Lung (tissue), 11 donors: ENCODE measurements at regions not wholly inside any gene's neighbourhood (a gene's known extent, or its start where the extent isn't known, plus 50 kb on each side); places are given as distances from the start of the nearest gene placed in this dataset.

ENCODE experiments used
- ATAC-seq: fragments of 200-7000 bp; cut with Tn5 transposase; one replicate; pipeline ENCODE4 v1.9.1; 2020; ENCODE audit warnings: moderate number of reproducible peaks; ENCODE audit not compliant: insufficient read depth, low FRiP score
- DNase-seq, 3 donors: peaks; one replicate each; pipeline ENCODE4 v3.0.0-alpha.2; 2013 to 2017
- H3K27ac ChIP-seq, 2 donors: one replicate each; pipeline ENCODE4 v1.5.1; 2013; ENCODE audit warnings: mild to moderate bottlenecking in 2 of 2, moderate library complexity in 2 of 2, control low read depth in 1 of 2, inconsistent platforms in 1 of 2, low read depth in 1 of 2, low read length in 1 of 2
- H3K27me3 ChIP-seq, 3 donors: one replicate each; pipeline ENCODE4 v1.5.1; 2013; ENCODE audit warnings: low read length in 2 of 3; ENCODE audit not compliant: control insufficient read depth in 3 of 3, insufficient read depth in 3 of 3
- H3K36me3 ChIP-seq, 4 donors: one replicate each; pipeline ENCODE4 v1.5.1; 2013; ENCODE audit warnings: low read length in 4 of 4, mild to moderate bottlenecking in 1 of 4, moderate library complexity in 1 of 4; ENCODE audit not compliant: control insufficient read depth in 4 of 4, insufficient read depth in 4 of 4
- H3K4me1 ChIP-seq, 5 donors: one replicate each; pipeline ENCODE4 v1.5.1; 2013; ENCODE audit warnings: low read length in 5 of 5, mild to moderate bottlenecking in 2 of 5, moderate library complexity in 1 of 5; ENCODE audit not compliant: control insufficient read depth in 5 of 5, insufficient read depth in 5 of 5
- H3K4me3 ChIP-seq: one replicate; pipeline ENCODE4 v1.5.1; 2013; ENCODE audit warnings: mild to moderate bottlenecking, control low read depth, moderate library complexity
- H3K9ac ChIP-seq, 2 donors: one replicate each; pipeline ENCODE4 v1.5.1; 2013; ENCODE audit warnings: low read length in 2 of 2, control low read depth in 1 of 2; ENCODE audit not compliant: insufficient read depth in 1 of 2
- H3K9me3 ChIP-seq, 4 donors: one replicate each; pipeline ENCODE4 v1.5.1; 2013; ENCODE audit warnings: low read length in 3 of 4, mild to moderate bottlenecking in 1 of 4, moderate library complexity in 1 of 4; ENCODE audit not compliant: control insufficient read depth in 4 of 4, insufficient read depth in 3 of 4
- whole genome bisulfite sequencing, 2 donors: extraction: QIAGEN DNeasy Blood & Tissue Kit; methylation state at CpG; one replicate each; pipeline ENCODE4 v1.1.7; 2013; 5-methylcytosine and 5-hydroxymethylcytosine counted together
- TF ChIP-seq, protein P1 (sequence below): IDR thresholded peaks from 2 replicates; pipeline ENCODE4 v1.5.1; 2012; ENCODE audit warnings: mild to moderate bottlenecking; ENCODE audit errors: control extremely low read depth, extremely low read depth
- donor health status: control.
- donor health status: control.
- donor health status: Bipolar disorder and iron deficiency.
- donor health status: healthy.
- donor health status: DM: yes; HTN: yes; CAD: no.

- TF ChIP-seq, protein P1, sequence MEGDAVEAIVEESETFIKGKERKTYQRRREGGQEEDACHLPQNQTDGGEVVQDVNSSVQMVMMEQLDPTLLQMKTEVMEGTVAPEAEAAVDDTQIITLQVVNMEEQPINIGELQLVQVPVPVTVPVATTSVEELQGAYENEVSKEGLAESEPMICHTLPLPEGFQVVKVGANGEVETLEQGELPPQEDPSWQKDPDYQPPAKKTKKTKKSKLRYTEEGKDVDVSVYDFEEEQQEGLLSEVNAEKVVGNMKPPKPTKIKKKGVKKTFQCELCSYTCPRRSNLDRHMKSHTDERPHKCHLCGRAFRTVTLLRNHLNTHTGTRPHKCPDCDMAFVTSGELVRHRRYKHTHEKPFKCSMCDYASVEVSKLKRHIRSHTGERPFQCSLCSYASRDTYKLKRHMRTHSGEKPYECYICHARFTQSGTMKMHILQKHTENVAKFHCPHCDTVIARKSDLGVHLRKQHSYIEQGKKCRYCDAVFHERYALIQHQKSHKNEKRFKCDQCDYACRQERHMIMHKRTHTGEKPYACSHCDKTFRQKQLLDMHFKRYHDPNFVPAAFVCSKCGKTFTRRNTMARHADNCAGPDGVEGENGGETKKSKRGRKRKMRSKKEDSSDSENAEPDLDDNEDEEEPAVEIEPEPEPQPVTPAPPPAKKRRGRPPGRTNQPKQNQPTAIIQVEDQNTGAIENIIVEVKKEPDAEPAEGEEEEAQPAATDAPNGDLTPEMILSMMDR = no peak
- H3K27me3 ChIP-seq = no peaks in the 10 kb centered on the region
- H3K4me3 ChIP-seq = no peak overlapping the region
- peaks cover 0 to 3% (median 0%) of the 10 kb centered on the region in 5 donors for H3K4me1 ChIP-seq
- H3K9me3 ChIP-seq = no peaks in the 10 kb centered on the region
- H3K9ac ChIP-seq = no peak overlapping the region
- no peak for DNase-seq
- no peak for ATAC-seq
- 38 to 62% methylated on average over 3 of the region's 3 CpGs for WGBS, 2 donors
- peaks cover 0 to 2% (median 0%) of the 10 kb centered on the region in 4 donors for H3K36me3 ChIP-seq
- no peak overlapping the region for H3K27ac ChIP-seq
Observed at GRCh38 chr14:35201066-35201465, 78.7 kb downstream of the PRORP start.

DNA sequence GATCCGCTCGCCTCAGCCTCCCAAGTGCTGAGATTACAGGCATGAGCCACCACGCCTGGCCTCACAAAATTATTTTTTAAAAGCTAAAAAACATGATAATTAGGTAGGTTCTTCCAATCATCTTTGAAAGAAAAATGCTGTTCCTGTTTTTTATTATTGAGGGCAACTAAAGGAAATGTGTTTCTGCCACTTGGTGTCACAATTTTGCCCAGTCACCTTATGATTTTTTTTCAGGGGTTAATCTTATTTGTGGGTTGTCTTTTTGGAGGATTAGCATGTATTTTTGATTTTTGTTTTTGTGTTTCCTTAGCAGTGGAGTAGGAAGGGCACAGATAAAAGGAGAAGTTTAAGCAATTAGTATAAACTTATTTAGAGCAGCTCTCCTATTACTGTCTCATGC is 79.8 kb downstream of the PRORP start:
- ATAC-seq = no peak
- Histone ChIP-seq H3K9me3 (no peaks in the 10 kb centered on the region), H3K9ac (no peak overlapping the region), H3K4me3 (no peak overlapping the region), H3K27me3 (no peaks in the 10 kb centered on the region), H3K36me3 (peaks cover 0 to 2% (median 0%) of the 10 kb centered on the region in 4 donors), H3K4me1 (no peaks in the 10 kb centered on the region), H3K27ac (no peak overlapping the region)
- no peak for DNase-seq
- TF ChIP-seq, protein P1 = no peak
- 83 to 97% methylated on average over 3 of the region's 3 CpGs for WGBS, 2 donors

DNA sequence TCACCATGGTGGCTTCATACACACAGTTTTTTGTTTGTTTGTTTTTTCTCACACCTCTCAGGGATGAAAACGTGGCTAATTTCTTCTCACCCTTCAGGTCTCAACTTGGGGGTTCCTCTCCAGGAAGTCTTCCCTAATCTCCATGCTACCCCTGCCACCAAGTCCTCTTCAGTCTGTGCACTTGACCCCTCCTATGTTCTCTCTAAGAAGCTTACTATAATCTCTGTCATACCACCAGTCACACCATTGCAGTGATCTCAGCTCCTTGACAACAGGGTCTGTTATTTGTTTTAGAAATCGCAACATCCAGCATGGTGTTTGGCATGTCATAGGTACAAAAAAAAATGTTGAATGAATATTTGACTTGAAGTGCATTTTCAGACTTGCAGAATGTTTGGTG is 83.4 kb downstream of the PRORP start:
- Histone ChIP-seq H3K36me3 (peaks cover 0 to 2% (median 0%) of the 10 kb centered on the region in 4 donors), H3K27ac (peak overlapping the region in 1 of 2 donors; percentile 53), H3K27me3 (no peaks in the 10 kb centered on the region), H3K4me1 (no peaks in the 10 kb centered on the region), H3K9ac (no peak overlapping the region), H3K9me3 (no peaks in the 10 kb centered on the region), H3K4me3 (no peak overlapping the region)
- TF ChIP-seq, protein P1 = no peak
- WGBS, 2 donors = 71 to 77% methylated on average over 2 of the region's 2 CpGs
- DNase-seq = no peak
- ATAC-seq = no peak

DNA sequence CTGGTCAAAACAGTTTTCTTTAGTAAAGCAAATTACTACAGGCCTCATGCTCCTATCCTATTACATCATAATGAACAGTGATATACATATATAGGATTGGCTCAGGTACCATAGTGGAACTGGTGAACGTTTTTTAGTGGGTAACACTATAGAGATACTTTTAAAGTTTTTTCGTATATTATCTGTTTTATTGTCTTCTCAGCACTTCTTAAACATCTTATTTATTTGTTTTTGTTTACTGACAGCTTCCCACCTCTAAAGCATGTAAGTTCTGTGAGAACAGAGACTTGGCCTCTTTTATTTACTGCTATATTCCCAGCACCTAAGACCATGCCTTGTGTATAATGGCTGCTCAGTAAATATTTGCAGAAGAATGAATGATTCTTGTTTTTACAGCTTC is 81.1 kb upstream of the PSMA6 start:
- Histone ChIP-seq H3K4me1 (peaks cover 0 to 5% (median 0%) of the 10 kb centered on the region in 5 donors), H3K27me3 (no peaks in the 10 kb centered on the region), H3K4me3 (no peak overlapping the region), H3K9me3 (no peaks in the 10 kb centered on the region), H3K27ac (no peak overlapping the region), H3K9ac (no peak overlapping the region), H3K36me3 (no peaks in the 10 kb centered on the region)
- WGBS, 2 donors = 92 to 95% methylated on average over 2 of the region's 2 CpGs
- no peak for DNase-seq
- TF ChIP-seq, protein P1 = no peak
- ATAC-seq = no peak
